HS-5 (cell line): ENCODE measurements at regions not wholly inside any gene's neighbourhood (a gene's known extent, or its start where the extent isn't known, plus 50 kb on each side); places are given as distances from the start of the nearest gene placed in this dataset.

Source experiments
- DNase-seq: peaks from one replicate; pipeline ENCODE4 v3.0.0-alpha.2; 2012; ENCODE audit warnings: low read depth

DNA sequence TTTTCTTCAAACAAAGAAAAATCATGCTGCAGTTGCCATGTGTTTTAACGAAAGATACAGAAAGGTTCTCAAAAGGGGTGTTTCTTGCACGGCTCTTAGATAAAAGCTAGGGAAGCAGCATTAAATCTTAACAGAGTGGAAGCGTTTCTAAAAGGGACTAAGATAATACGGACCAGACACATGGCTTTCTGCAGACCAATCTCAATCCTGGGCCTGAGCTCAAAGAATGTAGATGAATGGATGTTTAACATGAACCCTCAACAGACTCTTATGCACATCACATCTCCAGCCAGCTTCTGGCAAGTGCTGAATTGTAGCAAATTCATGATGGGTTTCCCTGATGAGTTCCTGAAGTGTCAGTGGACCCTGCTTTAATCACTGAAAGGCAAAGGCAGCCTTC lies 80.2 kb upstream of the COX10 start:
- no peak for DNase-seq

DNA sequence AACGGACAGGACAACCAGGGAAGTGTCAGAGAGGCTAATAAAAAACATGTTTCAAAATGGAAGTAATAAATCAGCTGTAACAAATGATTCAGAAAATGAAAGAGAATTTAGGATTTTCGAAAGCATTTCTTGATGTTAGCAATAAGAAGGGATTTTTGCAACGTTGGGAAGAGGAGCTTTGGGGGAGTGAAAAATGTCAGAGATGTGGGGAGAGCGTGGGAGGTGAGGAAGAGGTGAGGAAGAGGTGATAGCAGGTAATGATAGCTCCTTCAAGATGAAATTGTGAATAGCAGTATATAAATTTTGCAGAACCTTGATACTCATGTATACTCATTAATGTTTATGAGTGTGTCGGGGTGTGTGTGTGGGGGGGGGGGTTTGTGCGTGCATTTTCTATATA lies 76.2 kb upstream of the COX10 start:
- no peak for DNase-seq

DNA sequence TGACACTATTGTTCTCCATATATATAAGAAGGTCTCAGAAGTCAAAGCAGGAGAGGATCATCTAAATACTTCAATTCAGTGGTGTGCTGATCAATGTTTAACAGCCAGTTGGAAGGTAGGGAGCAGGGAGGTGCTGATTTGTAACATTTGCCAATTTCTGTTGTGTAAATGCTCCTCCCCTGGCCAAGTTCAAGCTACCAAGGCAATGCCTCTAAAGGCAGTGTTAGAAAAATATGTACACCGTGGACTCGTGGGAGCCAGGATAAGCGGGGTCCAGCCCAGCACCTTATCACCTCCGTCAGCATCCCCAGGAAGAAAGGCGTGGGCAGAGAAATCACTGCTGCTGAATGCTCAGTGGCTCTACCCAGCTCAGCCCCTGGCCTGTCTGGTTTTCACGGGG lies 75.3 kb upstream of the COX10 start:
- DNase-seq: no peak

DNA sequence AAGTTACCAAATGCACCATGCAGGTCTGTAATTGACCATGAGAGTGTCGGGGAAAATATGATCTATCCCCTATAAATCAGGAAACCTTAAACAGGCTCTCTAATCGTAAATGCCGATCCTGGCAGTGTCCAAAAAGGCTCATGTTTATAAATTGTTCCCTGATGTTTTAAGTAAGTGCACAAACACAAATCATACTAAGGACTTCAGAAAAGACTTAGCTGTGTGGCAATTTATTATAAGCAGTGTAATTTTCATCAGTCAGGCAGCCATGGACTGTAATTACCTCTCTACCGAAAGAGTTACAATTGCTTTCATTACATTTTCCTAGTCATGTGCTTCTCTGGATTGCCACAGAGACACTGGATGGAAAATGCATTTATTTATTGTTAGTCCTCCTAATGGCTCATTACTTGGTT lies 73.4 kb upstream of the COX10 start:
- no peak for DNase-seq

DNA sequence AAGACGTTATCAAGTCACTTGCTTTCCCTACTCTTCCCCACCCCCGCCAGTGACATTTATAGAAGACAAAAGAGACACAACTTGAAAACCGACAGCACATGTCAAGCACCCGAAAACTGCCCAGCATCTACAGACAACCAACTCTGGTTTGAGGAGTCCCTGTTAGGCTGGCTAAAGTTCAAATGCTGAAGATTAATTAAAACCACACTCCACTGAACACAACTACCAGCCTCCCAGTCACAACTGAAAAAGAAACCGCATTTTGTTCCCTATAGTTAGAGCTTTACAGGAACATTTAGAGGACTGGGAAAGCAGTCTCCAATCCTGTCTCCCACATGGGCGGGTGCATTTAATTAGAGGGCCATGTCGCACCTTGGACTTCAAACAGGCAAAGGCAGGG lies 73.0 kb upstream of the COX10 start:
- DNase-seq: no peak

DNA sequence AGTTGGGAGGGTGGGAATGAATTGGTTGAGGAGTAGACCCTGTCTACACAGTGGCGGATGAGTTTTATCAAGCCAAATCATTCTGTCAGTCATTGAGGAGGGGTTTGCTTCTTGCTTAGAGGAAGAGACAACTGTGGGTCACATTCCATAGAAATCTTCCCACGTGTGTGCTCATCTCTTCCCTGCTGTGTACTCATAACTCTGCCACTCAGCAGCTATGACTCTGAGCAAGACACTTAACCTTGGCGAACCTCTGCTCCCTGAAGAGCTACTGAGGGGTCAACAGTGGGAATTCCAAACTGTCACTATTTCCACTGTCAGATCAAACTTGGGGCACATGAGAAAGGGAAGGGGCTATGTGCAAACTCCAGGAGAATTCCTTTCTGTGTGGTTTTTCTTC lies 72.6 kb upstream of the COX10 start:
- DNase-seq: no peak

DNA sequence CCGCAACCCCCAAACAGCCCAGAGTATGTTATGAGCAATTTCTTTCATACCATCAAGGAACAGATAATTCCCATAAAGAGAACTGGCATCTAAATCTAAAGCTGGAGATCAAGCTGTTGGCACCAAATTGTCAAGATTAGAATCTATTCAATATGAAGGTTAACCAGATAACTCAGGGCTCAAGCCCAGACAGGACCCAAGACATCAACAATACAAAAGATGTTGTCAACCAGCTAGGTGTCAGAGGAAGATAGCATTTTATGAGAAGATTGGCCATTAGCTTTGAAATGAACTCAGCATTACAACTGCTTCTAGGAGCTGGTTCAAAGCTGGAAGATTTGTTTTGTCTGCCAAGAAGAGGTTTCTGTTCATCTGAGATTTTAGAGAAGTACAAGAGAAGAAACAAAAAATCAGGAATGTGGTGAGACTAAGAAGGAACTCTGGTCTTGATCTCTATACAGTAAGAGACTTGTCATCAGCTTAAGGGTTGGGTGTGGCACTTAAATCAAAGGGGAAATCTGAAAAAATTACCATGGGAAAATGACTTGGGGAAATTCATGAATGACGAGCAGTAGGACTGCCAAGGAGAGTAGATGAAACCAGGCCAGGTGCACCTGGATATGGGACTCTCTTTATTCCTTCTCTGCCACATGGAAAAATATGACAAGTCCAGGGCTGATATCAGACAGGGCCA lies 64.2 kb upstream of the COX10 start:
- no peak for DNase-seq

DNA sequence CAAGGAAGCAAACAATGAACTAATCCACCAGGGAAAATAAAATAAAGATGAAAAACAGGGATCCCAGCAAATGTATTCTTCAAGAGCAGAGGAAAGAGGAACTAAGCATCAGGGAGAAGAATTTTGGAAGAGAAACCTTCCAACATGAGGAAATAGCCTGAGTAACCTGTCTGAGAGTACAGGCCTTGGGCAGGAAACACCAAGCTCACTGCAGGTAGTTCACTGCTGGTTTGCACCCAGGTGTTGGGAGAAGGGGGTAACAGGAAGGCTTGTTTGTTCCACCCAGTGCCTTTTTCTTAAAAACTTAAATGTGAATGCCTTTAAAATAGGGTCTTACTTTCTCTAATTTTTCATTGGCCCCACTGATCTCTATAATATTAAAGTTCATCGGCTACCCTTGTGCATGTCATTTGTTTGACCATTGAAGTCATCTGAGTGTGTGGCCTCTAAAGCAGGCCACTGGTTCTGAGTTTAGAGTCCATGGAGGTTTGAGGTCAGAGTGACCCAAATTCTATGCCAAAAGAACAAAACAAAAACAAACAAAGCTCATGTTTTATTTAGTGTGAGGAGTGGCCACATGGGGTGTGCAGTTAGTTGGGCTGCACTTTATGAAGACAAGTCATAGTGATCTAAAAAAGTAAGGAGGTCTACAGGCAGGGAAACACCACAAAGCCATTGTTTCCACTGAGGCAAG lies 62.9 kb upstream of the COX10 start:
- DNase-seq: no peak

DNA sequence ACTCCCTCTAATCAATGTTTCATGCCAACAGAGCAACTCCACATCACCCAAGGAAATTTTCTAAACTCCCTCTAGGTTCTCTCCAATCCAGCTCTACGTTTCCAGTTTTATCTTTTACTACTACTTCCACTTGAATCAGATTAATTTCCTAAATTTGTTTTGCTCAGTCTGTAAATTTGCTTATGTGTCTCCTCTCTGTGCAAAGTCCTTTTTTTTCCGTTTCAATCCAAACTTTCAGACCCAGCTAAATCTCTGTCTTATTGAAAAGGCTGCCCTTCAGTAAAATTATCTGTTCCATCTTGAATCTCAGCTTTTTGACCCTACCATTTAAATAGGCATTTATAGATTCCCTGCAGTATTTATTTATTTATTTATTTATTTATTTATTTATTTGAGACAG lies 61.4 kb upstream of the COX10 start:
- DNase-seq: no peak

DNA sequence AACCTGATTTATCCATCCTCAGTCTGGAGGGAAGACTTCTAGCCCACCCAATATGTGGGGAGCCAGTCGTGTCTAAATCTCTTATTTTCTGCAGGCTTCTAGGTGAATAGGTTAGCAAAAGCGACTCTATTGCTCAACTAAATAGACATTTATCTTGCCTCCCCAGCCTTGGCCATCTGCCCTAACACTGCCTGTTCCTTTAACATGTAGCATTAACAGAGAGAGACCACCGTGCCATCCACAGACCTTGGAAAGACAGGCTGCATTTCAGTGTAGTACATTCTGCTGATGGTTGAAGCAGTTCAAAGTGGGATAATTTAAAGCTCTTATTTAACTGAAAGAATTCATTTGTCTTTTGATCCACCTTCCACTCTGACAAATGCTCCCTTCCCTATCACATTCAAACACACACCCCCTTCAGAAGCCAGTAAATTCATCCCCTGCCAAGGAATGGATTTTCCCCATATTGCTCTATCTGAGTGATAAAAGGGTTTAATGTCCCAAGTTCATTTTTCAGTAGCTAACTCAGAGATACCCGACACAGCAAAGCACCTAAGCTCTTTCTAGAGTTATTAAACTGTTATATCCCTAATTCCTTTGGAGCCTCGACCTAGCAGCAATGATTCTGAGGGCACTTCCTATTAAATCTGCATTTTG lies 58.1 kb upstream of the COX10 start:
- DNase-seq: no peak

DNA sequence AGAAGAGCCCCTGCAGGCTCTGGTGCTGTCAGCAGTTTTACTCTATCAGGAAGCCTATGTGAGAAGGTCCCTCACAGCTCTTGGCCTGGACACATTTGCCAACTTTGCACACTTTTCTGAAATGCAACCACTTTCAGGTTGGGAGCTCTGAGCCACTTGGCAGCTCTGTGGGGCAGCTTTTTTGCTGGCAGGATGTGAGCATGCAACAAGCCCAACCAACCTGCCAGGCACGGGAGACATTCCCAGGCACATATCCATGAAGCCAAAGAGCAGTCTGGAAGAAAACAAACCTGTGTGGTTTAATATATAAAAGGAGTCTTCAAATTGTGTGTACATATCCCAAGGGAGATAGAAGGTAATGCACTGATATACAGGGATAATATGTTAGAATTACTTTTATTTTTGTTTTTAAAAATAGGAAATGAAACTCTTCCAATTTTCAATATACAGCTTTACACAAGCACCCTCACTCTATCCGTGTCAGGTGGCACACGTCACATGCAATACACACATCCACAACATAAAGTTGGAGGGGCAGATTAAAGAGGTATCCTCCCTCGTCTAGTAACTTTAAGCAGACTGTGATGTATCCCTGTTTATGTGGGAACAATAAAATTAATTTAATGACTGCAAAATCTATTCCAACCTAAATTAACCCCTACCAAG lies 57.4 kb upstream of the COX10 start:
- DNase-seq: no peak

DNA sequence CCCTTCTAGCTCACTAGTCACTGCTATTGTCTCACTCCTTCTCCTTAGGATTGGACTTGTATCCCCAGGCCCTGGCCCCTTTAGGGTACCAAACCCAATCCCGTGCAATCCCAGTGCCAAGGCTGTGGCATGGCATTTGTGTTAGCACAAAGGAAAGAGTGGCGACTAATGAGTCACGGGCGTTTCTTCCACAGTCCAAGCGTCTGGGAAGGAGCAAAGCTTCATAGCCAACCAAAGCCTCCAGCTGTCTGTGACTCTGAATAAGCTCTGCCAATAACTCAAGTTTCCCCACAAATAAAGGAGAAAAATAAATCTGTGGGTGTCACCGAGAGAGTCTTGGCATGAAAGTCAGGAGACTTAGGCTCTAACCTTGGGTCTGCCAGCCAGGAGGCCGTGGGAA lies 54.6 kb upstream of the COX10 start:
- no peak for DNase-seq

DNA sequence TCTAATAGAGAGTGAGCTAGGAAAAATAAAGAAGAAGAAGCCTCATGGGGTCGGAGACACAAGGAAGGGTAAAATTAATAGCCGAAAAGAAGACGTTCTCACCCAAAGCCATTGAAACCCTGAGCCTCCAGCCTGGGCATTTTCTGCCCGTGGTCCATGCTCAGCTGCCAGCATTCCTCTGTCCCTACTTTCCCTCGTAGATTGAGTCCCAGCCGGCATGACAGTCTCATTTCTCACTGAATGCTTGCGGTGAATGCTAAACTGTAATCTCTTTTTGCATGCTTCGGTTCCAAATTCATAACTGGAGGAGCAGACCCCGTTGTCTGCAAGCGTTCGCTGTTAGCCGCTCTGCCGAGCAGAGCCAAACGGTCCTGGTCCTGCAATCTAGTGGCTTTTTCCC lies 54.0 kb upstream of the COX10 start:
- DNase-seq: no peak

DNA sequence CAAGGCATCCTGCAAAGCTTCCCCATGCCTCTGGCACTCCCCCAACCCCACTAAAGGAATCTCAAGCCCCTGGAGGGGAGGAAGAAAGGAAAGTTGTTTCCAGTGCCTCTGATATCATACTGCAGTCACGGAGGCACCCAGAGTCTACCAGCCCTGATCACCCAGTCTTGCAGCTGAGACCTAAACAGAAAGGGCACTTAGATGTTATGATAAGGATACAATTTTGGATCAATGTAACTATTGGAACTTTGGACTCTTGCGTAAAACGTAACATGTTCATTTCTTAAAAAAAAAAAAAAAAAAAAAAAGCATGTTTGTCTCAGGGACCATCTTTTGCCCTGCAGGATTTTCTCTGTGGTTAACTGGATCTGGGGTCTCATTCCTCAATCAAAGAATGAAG lies 52.4 kb upstream of the COX10 start:
- DNase-seq: no peak

DNA sequence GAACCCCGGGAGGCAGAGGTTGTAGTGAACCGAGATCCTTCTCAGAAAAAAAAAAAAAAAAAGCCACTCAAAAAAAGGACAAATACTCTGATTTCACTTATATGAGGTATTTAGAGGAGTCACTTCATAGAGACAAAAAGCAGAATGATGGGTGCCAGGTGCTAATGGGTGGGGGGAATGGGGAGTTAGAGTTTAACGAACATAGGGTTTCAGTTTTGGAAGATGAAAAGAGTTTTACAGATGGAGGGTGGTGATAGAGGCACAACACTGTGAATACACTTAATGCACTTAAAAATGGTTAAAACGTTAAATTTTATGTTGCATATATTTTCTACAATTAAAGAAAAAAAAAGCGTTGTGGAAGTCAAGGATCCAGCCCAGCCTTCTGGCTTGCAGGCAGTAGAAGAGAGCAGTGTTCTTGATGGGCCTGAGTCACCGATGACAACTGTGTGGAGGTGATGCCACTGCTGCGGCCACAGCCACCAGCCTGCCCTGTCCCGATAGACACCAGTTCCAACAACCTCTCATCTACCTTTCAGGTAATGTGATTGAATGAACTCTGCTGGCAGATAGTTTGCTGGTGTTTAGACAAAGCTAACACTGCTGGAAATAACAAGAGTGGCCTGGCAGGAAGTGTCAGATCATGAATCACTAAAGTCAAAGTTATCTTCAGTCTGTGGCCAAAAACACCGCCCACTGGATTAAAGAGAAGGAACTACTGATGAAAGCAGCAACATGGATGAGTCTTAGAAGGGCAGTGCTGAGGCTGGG lies 49.9 kb upstream of the COX10 start:
- DNase-seq: no peak
